K562 (cell line): ENCODE measurements at regions not wholly inside any gene's neighbourhood (a gene's known extent, or its start where the extent isn't known, plus 50 kb on each side); places are given as distances from the start of the nearest gene placed in this dataset.
A peak's percentile ranks its signal among the peaks of the same experiment; 100 is the strongest.

ENCODE experiments used
- HDAC6 ChIP-seq: IDR thresholded peaks from 2 replicates; pipeline ENCODE4 v1.6.1; 2012; ENCODE audit warnings: low read depth, mild to moderate bottlenecking, control low read depth, inconsistent platforms, low read length, moderate library complexity
- NFIC ChIP-seq: fragments of 450-650 bp; IDR thresholded peaks from 2 replicates; pipeline ENCODE4 v1.6.1; 2017; ENCODE audit warnings: mild to moderate bottlenecking, inconsistent platforms
- NFRKB ChIP-seq: fragments of 450-650 bp; IDR thresholded peaks from 2 replicates; pipeline ENCODE4 v1.6.1; 2016; ENCODE audit warnings: low read depth
- PHF8 ChIP-seq: fragments of 200-600 bp; sonication (generic); IDR thresholded peaks from 2 replicates; pipeline ENCODE4 v1.6.1; 2012; ENCODE audit warnings: mixed run types, mild to moderate bottlenecking, inconsistent platforms, low read length, moderate library complexity, borderline replicate concordance
- ZNF143 ChIP-seq: sonication (generic); formaldehyde crosslinking; IDR thresholded peaks from 2 replicates; pipeline ENCODE4 v1.9.0; 2022; ENCODE audit warnings: mild to moderate bottlenecking, missing genetic modification reagents
- TF ChIP-seq, protein P1 (sequence below): fragments of 450-650 bp; IDR thresholded peaks from 2 replicates; pipeline ENCODE4 v1.6.1; 2016
- TF ChIP-seq, protein P2 (sequence below), 2 experiments: fragments of 450-650 bp in 1 of 2; IDR thresholded peaks; 2 replicates each; pipeline ENCODE4 v1.6.1; 2011 to 2017; ENCODE audit warnings: low read depth in 2 of 2, antibody characterized with exemption in 1 of 2, borderline replicate concordance in 1 of 2, low read length in 1 of 2, mild to moderate bottlenecking in 1 of 2, mixed read lengths in 1 of 2; ENCODE audit not compliant: control insufficient read depth in 1 of 2

DNA sequence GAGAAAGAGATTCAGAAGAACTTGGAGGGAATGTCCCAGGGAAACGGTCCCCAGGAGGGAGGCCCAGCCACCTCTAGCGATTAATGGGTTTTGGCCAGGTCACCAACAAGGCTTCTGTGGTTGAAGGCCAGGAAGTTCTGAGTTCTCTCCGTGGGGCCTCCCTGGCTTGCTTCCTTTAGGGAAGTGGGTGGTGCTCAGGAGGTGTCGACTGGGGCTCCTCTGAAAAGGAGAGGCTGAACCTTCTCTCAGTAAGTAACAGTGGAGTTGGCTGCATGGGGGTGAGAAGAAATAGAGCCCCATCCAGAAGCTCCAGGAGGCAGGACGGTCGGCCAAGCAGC, 77.1 kb upstream of the GSE1 start (continued):
- TF ChIP-seq ZNF143 (CRISPR knock-in tag) (no peak), NFIC (no peak), NFRKB (0 out of 2 replicates have a peak, but pooled peaks have one; percentile 37), HDAC6 (no peak), PHF8 (peak; percentile 30; the same call in 1 of the 2 replicates)
- TF ChIP-seq, protein P1, sequence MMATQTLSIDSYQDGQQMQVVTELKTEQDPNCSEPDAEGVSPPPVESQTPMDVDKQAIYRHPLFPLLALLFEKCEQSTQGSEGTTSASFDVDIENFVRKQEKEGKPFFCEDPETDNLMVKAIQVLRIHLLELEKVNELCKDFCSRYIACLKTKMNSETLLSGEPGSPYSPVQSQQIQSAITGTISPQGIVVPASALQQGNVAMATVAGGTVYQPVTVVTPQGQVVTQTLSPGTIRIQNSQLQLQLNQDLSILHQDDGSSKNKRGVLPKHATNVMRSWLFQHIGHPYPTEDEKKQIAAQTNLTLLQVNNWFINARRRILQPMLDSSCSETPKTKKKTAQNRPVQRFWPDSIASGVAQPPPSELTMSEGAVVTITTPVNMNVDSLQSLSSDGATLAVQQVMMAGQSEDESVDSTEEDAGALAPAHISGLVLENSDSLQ = no peak
- TF ChIP-seq, protein P2, sequence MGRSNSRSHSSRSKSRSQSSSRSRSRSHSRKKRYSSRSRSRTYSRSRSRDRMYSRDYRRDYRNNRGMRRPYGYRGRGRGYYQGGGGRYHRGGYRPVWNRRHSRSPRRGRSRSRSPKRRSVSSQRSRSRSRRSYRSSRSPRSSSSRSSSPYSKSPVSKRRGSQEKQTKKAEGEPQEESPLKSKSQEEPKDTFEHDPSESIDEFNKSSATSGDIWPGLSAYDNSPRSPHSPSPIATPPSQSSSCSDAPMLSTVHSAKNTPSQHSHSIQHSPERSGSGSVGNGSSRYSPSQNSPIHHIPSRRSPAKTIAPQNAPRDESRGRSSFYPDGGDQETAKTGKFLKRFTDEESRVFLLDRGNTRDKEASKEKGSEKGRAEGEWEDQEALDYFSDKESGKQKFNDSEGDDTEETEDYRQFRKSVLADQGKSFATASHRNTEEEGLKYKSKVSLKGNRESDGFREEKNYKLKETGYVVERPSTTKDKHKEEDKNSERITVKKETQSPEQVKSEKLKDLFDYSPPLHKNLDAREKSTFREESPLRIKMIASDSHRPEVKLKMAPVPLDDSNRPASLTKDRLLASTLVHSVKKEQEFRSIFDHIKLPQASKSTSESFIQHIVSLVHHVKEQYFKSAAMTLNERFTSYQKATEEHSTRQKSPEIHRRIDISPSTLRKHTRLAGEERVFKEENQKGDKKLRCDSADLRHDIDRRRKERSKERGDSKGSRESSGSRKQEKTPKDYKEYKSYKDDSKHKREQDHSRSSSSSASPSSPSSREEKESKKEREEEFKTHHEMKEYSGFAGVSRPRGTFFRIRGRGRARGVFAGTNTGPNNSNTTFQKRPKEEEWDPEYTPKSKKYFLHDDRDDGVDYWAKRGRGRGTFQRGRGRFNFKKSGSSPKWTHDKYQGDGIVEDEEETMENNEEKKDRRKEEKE (IDR thresholded peaks at IDR 0.05; ENCODE audit: borderline replicate concordance in 1 of 2, control insufficient read depth in 1 of 2, low read depth in 2 of 2, low read length in 1 of 2) = no peak
